Stimulated activated CD8-positive, alpha-beta memory T cell treated with anti-CD3 and anti-CD28 coated beads, Interleukin-12 subunit alpha, Interleukin-12 subunit beta, amount 100 ng/mL, for 24 hours (primary cell): ENCODE measurements at regions not wholly inside any gene's neighbourhood (a gene's known extent, or its start where the extent isn't known, plus 50 kb on each side); places are given as distances from the start of the nearest gene placed in this dataset.
A peak's percentile ranks its signal among the peaks of the same experiment; 100 is the strongest.

Experiments
- DNase-seq: peaks from one replicate; pipeline ENCODE4 v3.0.0-alpha.2; 2020; ENCODE audit errors: extremely low read depth

DNA sequence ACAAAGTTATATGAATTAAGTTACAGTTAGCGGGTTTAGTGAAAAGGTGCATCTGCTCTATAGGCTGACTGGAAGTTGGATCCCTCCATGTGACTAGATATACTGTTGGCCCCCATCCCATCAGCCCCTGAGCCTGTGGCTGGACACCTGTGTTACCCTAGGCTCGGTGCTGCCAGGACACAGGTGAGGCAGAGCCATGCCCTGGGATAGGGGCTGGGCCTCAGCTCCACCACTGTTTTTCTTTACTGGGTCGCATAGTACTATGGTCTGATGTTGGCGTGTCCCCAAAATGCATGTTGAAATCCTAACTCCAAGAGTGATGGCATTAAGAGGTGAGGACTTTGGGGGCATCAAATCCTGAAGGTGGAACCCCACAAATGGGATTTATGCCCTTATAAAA, 638.6 kb upstream of the ID2 start:
- DNase-seq: no peak

DNA sequence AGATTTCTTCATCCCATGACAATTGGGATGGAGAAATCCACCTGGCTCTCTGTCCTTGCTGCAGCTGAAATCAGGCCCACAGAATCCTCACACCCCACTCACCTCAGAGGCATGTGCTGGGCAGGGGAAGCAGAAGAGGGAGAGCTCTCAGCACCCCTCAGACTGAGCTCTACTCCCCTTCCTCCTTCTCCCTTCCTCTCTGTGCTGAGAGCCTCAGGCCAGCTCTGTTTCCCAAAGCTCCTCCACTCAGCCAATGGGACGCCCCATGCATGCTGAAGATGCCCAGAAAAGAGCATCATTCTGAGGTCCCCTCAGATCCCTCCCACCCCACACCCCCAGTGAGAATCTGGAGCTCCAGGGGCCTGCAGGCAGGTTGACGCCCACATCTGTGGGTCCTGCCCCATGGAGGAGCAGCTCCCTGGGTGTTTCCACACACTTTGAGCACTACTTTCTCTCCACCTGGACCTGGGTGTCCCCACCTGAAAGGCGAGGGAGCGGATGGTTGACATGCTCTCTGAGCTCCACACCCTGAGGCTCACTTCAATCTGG, 637.7 kb upstream of the ID2 start:
- no peak for DNase-seq

DNA sequence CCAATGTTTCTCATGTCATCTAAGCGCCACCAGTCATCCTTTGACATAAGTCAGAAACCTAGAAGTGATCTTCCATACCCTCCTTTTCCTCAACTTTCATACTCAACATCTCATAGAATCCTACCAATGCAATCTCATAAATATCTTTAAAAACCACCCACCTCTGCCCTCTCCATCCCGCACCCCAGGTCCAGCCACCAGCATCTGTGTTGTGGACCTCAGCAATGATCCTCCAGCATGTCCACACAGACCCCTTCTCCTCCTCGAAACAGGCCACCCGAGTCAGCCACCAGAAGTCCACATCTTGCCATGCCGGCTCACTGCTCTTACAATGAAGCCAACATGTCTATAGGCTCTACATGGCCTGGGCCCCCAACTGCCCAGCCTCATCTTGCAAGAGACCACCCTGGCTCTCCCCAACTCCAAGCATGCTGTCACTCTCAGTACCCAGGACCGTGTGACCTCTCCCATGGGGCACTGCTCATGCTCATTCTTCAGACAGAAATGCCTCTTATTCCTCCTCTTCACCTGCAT, 636.7 kb upstream of the ID2 start:
- DNase-seq: no peak

DNA sequence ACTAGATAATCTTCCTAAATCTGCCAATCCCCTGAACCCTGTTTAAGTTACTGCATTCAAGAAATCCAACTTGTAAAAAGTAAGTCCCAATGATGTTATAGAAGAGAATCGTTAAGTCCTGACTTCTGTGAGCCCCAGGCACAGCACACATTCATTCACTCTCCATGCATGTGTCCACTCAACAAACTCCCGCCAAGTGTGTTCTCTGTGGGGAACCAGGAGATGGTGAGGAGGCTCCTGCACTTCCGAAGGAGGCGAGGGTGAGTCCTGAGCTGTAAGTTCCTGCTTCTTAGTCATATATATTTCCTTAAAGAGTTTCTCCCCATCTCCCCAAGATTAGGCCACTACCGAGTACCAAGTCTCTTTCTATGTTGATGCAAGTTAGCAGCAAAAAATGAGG, 635.0 kb upstream of the ID2 start:
- no peak for DNase-seq

DNA sequence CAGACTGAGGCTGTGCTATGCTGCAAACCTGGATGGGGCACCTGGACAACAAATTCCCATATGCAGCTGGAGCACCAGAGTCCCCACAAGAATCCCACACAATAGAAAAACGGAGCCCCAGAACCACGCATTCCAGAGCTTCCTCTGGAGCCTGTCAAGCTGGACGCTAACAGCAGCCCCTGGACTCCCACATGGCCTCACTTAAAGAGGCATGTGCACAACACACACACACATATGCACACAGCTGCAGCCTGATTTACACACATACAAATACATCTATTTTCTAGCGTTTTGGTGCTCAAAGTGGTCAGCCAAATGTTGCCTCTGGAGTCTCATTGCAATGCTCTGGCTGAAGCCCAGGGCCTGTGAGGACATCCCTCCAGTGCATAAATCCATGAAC, 632.7 kb upstream of the ID2 start:
- DNase-seq: no peak

DNA sequence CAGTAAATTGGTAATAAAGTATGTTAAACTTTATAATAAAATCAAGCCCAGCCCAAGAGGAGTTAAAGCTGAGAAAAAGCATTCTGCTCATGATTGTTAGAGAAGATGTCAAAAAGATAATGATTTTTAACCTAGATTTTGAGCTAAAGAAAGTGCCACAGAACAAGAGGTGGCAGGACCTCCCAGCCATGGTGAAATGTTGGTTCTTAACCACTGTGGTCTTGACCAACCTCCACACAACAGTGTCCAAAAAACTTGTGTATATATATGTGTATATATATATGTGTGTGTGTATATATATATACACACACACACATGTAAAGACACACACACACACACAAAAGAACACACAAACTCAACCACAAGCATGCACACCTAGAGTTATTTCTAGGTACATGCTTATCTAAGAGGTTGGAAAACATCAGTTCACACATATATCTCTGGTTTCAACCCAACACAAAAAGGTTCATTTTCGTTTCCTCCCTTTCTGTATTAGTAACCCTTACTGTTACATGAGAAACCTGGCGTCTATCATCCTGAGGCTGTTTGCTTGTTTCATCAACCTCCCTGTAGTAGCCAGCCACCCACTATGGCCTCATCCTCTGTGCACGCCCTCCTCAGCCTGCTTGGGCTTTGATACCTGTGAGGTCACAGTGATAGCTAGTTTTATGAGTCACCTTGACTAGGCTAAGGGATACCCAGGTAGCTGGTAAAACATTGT, 631.8 kb upstream of the ID2 start:
- peak; percentile 9 for DNase-seq

DNA sequence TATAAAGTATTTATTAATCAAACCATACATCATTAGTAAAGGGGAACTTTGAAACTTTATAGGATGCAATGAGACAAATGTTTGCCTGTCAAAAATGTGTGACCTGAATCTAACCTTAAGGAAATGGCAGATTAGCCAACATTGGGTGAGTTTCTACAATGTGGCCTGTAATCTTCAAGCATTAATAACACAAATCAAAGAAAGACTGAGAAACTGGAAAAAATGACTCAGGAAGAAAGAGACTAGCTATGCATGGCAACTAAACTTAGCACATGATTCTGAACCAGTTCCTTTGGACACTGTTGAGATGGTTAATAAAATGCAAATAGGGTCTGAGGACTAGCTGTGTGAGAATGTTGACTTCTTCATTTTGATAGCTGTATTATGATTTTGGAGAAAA, 628.6 kb upstream of the ID2 start:
- DNase-seq: no peak

DNA sequence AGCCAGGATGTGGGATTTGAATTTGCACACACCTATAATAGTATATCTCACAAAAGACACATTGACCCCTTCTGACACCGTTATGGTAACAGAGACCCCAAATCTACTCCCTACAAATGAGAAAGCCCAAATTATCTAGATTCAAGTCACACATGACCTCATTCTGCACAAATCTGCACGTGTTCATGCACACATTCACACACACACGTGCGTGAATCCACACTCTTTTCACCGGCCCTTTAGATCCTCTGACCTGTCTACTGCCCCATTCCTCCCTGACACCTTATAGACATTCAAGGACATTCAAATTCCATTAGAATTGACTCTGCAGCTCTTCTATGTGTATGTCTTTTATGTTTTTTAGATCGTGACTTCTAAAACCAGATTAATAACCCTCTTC, 627.8 kb upstream of the ID2 start:
- DNase-seq: no peak

DNA sequence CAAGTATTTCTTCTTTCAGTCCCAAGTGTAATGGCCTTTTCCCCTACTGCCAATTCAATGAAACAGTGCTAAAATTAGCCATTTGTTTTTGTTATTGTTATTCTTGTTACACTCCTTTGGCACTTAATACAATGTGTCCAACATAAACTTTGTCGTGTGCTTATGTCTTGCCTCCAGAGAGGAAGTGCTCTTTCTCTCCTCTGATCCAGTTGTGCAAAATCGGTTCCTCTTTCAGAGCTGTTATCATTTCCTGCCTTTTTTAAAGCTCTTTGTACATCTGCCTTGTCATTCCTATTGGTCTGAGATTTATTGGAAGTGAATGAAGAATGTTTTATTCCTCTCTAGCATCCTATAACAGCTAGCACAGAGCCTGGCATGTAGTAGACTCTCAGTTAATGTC, 623.2 kb upstream of the ID2 start:
- DNase-seq: no peak

DNA sequence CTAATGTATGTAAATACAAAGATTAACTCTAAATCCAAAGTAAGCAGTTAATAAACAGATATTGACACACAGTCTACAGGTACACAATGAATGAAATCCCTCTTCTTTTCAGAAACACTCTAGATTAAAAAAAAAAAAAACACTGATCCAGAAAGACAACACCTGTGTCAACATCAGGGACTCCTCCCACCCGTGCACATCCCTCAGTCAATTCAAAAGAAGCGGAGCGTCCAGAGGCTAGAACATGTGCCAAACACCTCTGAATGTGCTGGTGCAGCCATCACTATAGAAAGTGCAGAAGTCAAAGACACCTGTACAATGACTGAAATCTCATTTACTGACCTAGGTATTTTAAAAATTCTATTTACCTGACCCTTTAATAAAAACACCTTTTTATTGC, 622.6 kb upstream of the ID2 start:
- DNase-seq: no peak

DNA sequence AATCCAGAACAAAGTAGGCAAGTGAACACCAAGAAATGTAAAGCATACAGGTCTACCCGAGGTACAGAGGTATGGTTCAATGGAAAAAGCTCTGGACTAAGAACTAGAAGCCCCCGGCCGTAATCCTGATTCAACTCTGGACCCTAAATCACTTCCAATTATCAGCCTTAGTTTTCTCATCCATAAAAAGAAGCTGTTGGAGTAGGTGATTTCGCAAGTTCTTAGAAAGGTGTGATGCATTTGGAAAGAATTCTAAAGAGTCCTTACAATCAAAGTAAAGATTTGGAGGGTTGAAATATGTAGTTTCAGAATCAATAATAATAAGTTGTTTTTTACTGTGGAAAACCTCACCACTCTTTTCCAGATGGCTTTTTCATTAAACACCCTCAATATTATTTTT, 622.1 kb upstream of the ID2 start:
- no peak for DNase-seq

DNA sequence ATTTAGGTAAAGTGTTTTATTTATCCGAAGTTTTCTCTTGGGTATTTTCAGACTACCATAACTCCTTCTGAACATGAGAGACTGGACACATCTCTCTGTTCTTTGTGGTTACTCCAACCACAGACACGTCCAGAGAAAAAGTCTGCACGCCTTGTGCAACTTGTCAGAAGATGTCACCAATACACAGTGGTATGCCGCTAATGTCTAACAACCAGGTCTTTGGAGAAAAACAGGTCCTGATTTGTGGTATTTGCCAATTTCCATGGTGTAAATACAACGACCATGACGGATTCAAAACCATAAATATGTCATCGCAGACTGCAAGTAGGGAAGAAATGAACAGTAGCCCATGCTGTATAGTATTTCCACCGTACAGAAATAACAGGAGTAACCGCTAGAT, 620.6 kb upstream of the ID2 start:
- no peak for DNase-seq

DNA sequence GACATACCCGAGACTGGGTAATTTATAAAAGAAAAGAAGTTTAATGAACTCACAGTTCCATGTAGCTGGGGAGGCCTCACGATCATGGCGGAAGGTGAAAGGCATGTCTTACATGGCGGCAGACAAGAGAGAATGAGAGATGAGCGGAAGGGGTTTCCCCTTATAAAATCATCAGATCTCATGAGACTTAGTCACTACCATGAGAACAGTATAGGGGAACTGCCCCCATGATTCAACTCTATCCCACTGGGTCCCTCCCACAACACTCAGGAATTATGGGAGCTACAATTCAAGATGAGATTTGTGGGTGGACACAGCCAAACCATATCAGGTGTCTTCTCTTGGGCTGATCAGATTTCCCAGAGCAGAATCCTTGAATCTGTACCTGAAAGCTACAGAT, 617.3 kb upstream of the ID2 start:
- DNase-seq: no peak

DNA sequence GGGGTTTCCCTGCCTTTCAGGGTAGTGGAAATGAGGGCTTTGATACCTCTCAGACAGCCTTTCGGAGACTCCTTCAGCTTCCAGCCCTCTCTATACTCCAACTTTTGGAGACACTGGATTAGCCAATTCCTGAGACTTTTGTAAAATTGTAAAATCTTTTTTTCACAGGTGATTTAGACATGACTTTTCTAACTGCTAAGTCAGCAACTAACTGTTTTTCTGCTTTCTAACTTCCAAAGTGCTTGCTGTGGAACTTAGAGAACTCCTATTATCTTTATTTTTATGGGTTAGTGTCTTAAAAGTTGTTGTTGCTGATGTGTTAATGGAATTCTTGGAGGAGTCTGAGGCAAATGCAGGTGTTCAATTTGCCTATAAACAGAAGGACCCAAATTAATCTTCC, 616.7 kb upstream of the ID2 start:
- no peak for DNase-seq

DNA sequence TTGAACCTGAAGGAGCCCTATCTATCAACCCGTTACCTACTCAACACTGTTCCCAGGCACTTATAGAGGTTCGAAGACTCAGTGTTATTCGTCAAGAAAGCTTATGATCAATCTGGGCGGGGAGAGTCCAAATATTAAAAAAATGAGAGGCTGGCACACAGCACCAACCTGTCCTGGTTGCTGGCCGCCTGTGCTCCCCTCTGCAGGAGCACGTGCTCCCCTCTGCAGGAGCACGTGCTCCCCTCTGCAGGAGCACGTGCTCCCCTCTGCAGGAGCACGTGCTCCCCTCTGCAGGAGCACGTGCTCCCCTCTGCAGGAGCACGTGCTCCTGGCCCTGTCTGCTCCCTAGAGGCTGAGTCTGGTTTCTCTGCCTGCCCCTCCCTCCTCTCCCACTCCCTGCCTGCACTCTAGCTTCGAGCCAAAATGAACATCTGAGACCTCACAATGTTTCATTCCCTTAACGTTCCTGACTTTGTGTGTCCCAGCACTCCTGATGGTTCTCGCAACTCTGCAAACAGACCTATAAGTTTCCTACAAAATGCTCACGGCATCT, 614.0 kb upstream of the ID2 start:
- DNase-seq: no peak

DNA sequence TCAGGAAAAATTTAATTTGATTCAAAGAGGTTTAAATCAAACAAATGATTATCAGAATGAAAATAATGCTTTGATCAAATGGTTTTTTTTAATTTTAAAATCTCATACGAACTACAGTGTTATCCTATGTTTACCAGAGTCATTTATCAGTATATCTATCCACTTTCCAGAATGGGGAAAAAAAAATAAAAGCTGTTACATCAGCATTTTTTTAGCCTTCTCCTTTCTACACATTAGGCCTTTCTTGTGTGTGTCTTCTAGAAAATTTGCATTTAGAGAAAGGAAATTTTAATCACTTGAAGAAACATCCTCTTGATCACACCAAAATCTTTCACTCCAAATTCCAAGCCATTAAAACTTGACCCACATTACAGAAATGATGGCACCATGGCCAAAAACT, 608.9 kb upstream of the ID2 start:
- DNase-seq: no peak

DNA sequence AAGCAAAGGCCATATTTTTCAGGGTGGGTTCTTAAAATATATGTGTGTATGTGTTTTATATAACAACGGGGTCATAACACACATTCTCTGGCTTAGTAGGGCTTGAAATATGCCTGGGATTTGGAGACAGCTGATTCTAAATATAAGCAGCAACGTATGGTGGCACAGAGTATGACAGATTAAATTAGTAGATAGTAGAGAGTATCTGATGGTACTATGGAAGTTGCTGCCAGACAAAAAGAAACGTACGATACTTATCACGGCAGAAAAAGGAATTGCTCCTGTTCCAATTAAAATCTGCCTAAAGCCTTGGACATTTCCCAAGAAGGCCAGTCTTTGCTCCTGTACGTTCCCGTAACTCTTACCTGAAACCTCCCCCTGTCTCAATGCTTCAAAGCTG, 607.9 kb upstream of the ID2 start:
- DNase-seq: no peak

DNA sequence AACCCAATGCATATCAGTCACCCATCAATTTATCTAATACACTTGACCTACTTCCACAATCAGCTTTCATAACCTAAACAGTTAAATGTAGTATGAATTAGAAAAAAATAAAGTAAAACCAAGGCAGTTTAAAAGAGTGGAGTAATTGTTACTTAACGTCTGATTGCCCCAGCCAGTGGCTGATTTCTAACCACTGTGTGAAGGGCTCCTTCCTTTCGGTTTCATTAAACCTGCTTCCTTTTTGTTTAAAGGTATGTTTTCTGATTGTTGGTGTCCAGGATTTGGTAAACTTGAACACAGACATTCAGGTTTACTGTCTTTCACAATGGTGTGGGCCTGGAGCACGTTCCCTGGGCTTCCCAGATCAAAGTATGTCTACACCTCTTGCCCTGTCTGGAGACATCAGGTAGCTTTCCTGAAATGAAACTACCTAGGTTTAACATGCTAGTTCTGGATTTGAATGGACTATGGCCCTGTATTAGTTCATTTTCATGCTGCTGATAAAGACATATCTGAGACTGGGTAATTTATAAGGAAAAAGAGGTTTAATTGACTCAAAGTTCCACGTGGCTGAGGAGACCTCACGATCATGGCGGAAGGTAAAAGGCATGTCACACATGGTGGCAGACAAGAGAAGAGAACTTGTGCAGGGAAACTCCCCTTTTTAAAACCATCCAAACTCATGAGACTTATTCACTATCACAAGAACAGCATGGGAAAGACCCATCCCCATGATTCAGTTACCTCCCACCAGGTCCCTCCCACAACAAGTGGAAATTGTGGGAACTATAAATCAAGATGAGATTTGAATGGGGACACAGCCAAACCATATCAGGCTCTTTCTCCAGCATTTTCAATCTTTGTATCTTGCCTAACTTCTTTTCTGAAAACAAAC, 605.2 kb upstream of the ID2 start:
- no peak for DNase-seq

DNA sequence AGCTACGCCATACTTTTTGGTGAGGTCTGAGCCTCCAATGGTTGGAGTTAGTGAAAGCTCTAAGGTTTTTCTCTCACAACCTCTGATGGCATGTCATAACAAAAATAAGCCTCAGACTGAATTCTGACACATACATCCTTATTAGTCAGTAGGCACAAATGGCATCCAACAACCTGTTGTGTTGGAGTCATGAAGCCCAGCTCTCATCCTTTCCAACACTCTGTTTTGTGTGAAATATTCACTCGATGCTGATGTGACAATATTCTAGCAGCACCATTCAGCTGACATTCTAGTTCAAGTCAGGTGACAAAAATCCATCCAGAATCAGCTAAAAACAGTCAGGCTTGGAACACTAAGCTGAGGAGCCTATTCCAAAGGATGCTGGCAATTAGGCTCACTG, 603.2 kb upstream of the ID2 start:
- no peak for DNase-seq

DNA sequence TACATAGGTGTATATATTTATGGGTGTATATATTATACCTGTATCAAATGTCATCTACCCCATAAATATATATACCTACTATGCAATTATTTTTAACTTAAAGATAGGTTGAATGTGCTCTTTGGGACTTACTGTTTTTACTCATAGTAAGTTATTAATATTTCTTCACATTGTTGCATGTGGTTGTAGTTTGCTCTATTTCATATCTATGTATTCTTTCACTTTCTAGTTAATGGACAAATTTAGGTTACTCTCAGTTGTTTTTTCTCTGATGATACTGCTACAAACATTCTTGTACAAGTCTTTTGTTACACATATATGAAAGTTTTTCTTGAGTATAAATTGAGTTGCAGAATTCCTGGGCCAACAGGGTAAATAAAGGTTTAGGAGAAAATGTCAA, 601.8 kb upstream of the ID2 start:
- no peak for DNase-seq

DNA sequence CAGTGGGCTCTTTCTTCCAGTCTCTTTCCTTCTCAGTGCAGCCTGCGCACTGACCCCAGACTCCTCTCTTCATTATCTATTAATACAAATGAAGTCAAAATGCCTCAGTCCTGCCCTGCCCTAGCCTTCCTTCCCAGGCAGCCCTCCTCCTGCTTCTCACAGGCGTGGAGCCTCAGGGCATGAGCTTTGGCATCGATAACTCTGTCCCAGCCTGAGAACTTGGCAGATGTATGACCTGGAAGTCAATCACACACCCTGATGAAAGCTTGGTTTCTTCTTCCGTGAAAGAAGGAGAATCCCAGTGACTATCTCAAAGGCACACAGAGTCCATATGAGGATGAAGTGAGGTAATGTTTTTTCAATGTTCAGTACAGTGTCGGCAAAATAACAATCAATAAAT, 600.7 kb upstream of the ID2 start:
- DNase-seq: no peak

DNA sequence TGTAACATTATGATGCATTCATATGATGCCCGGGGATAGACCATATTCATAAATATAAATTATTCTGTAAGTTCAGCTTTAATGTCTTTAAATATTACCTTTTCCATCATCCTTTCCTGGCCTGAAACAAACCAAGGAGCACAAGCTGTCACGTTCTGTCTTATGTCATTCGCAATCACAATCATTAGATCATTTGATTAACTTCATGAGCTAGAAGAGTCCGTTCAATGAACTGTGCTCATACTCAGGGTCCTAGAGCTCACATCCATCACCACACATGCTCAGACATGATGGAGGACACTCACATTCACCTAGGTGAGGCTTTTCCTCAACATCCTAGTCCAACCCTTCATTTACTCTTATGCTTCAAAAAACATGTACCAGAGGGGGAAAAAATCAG, 599.0 kb upstream of the ID2 start:
- DNase-seq: no peak

DNA sequence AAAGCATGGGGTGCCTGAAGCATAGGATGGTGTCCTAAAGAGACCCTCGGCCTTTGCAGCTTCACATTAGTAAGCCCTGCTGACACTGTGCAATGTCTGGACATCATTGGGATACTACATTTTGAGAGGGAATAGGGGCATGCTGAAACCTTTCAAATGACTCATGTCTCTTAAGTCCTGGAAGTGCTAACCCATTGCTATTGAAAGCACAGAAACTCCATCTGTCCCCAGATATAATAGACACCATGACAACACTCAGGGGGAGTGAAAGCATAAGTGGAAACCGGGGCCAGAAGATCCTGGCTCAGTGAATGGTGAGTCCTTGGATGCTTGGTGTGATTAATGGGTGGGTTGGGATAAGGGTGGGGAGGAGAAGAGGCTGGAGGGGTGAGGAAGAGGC, 595.5 kb upstream of the ID2 start:
- DNase-seq: no peak
